GM23248 (cell line): ENCODE measurements at regions not wholly inside any gene's neighbourhood (a gene's known extent, or its start where the extent isn't known, plus 50 kb on each side); places are given as distances from the start of the nearest gene placed in this dataset.
A peak's percentile ranks its signal among the peaks of the same experiment; 100 is the strongest.
"Not testable (repeated sequence)": the region's sequence is repeated elsewhere in the genome, so short reads cannot be mapped to it uniquely, and the experiment has no call there.

Experiments used
- DNase-seq: peaks from one replicate; pipeline ENCODE4 v3.0.0-alpha.2; 2015
- H2AFZ ChIP-seq: fragments of 200-600 bp; sonication (generic); 2 replicates; pipeline ENCODE4 v1.6.1; 2016; ENCODE audit warnings: antibody characterized with exemption
- H3F3A ChIP-seq: fragments of 200-600 bp; sonication (generic); 2 replicates; pipeline ENCODE4 v1.6.1; 2016; ENCODE audit warnings: mild to moderate bottlenecking, antibody characterized with exemption, mixed run types; ENCODE audit not compliant: insufficient read depth
- H3K27ac ChIP-seq: fragments of 200-600 bp; sonication (generic); 2 replicates; pipeline ENCODE4 v1.5.1; 2016; ENCODE audit warnings: mild to moderate bottlenecking
- H3K27me3 ChIP-seq: fragments of 200-600 bp; sonication (generic); replicated peaks from 2 replicates; pipeline ENCODE4 v1.6.1; 2016; ENCODE audit warnings: mild to moderate bottlenecking; ENCODE audit not compliant: insufficient read depth
- H3K36me3 ChIP-seq: fragments of 200-600 bp; sonication (generic); 2 replicates; pipeline ENCODE4 v1.6.1; 2016; ENCODE audit warnings: low read depth, mild to moderate bottlenecking
- H3K4me1 ChIP-seq: fragments of 200-600 bp; sonication (generic); 2 replicates; pipeline ENCODE4 v1.6.1; 2016; ENCODE audit warnings: mild to moderate bottlenecking; ENCODE audit not compliant: insufficient read depth
- H3K4me2 ChIP-seq: fragments of 200-600 bp; sonication (generic); one replicate; pipeline ENCODE4 v1.6.1; 2016; ENCODE audit warnings: mild to moderate bottlenecking; ENCODE audit not compliant: unreplicated experiment
- H3K4me3 ChIP-seq: fragments of 200-600 bp; sonication (generic); 2 replicates; pipeline ENCODE4 v1.5.1; 2016; ENCODE audit warnings: mild to moderate bottlenecking
- H3K79me2 ChIP-seq: fragments of 200-600 bp; sonication (generic); 2 replicates; pipeline ENCODE4 v1.6.1; 2016; ENCODE audit warnings: mild to moderate bottlenecking; ENCODE audit not compliant: insufficient read depth
- H3K9ac ChIP-seq: fragments of 200-600 bp; sonication (generic); 2 replicates; pipeline ENCODE4 v1.6.1; 2016; ENCODE audit warnings: mild to moderate bottlenecking
- H3K9me2 ChIP-seq: fragments of 200-600 bp; sonication (generic); 2 replicates; pipeline ENCODE4 v1.6.1; 2016; ENCODE audit warnings: mixed run types, mild to moderate bottlenecking, moderate library complexity; ENCODE audit not compliant: insufficient read depth
- H3K9me3 ChIP-seq: fragments of 200-600 bp; sonication (generic); one replicate; pipeline ENCODE4 v1.6.1; 2017; ENCODE audit warnings: low read depth
- H4K20me1 ChIP-seq: fragments of 200-600 bp; sonication (generic); 2 replicates; pipeline ENCODE4 v1.6.0; 2016; ENCODE audit not compliant: insufficient read depth
- EZH2 ChIP-seq: fragments of 200-600 bp; sonication (generic); IDR thresholded peaks from 2 replicates; pipeline ENCODE4 v1.6.1; 2018; ENCODE audit warnings: antibody characterized with exemption, mild to moderate bottlenecking; ENCODE audit not compliant: insufficient read depth, poor library complexity, severe bottlenecking
- EZH2phosphoT487 ChIP-seq: fragments of 200-600 bp; sonication (generic); IDR thresholded peaks from 2 replicates; pipeline ENCODE4 v1.6.1; 2018; ENCODE audit warnings: antibody characterized with exemption, moderate library complexity, mild to moderate bottlenecking, low read depth; ENCODE audit not compliant: insufficient read depth
- WGBS, 2 experiments: methylation state at CpG; one replicate each; pipeline ENCODE4 v1.1.6; 2015 to 2017; ENCODE audit warnings: low lambda C conversion rate in 2 of 2, low coverage in 1 of 2; ENCODE audit errors: missing lambda C conversion rate in 2 of 2; 5-methylcytosine and 5-hydroxymethylcytosine counted together
- in situ Hi-C: fragments of 300-500 bp; cut with MboI; formaldehyde crosslinking; loops from 2 replicates; pipeline ENCODE4 v1.15.0; 2020

- no peaks in the 10 kb centered on the region for H3K9me3 ChIP-seq
- H3K4me3 ChIP-seq: no peak overlapping the region
- peak overlapping the region; percentile 36; the same call in 1 of the 2 replicates for H2AFZ ChIP-seq
- no peak overlapping the region for H3K9ac ChIP-seq
- H3K4me1 ChIP-seq: no peaks in the 10 kb centered on the region
- no peaks in the 10 kb centered on the region for H3K9me2 ChIP-seq
- in situ Hi-C loops: no loop called here
- no peaks in the 10 kb centered on the region for H3K36me3 ChIP-seq
- no peaks in the 10 kb centered on the region for H4K20me1 ChIP-seq
- DNase-seq: no peak
- H3K4me2 ChIP-seq: no peak overlapping the region
- 75 to 78% methylated on average over 3 of the region's 3 CpGs for WGBS, 2 experiments
- no peaks in the 10 kb centered on the region for H3F3A ChIP-seq
- H3K27me3 ChIP-seq: no peaks in the 10 kb centered on the region
- no peaks in the 10 kb centered on the region for H3K79me2 ChIP-seq
- no peak overlapping the region for H3K27ac ChIP-seq
- TF ChIP-seq EZH2phosphoT487: no peak
- no peak for TF ChIP-seq EZH2
These were observed 134.0 kb downstream of the YIPF5 start for GRCh38 chr5:144036476-144036875.

- Histone ChIP-seq H3K4me1 (no peaks in the 10 kb centered on the region), H3K79me2 (no peaks in the 10 kb centered on the region), H3K4me3 (no peak overlapping the region), H3K4me2 (no peak overlapping the region), H3K9ac (no peak overlapping the region), H3K36me3 (no peaks in the 10 kb centered on the region), H3K9me3 (no peaks in the 10 kb centered on the region), H3F3A (no peaks in the 10 kb centered on the region), H3K27ac (no peak overlapping the region), H4K20me1 (no peaks in the 10 kb centered on the region), H2AFZ (no peak overlapping the region), H3K9me2 (no peaks in the 10 kb centered on the region), H3K27me3 (no peaks in the 10 kb centered on the region)
- TF ChIP-seq EZH2: no peak
- no peak for TF ChIP-seq EZH2phosphoT487
- 4 to 13% methylated on average over 2 of the region's 2 CpGs for WGBS, 2 experiments
- in situ Hi-C loops: no loop called here
- DNase-seq: no peak
These were observed 129.7 kb downstream of the YIPF5 start for GRCh38 chr5:144040615-144041305.

- no peak for TF ChIP-seq EZH2
- TF ChIP-seq EZH2phosphoT487: no peak
- Histone ChIP-seq H3K9me3 (no peaks in the 10 kb centered on the region), H2AFZ (no peak overlapping the region), H3K4me2 (no peak overlapping the region), H3K27me3 (no peaks in the 10 kb centered on the region), H3K4me3 (no peak overlapping the region), H3K27ac (no peak overlapping the region), H3F3A (no peaks in the 10 kb centered on the region), H3K9ac (no peak overlapping the region), H3K9me2 (no peaks in the 10 kb centered on the region), H3K36me3 (no peaks in the 10 kb centered on the region), H3K79me2 (no peaks in the 10 kb centered on the region), H3K4me1 (no peaks in the 10 kb centered on the region), H4K20me1 (no peaks in the 10 kb centered on the region)
- no peak for DNase-seq
- in situ Hi-C loops: no loop called here
- 77 to 87% methylated on average over 7 of the region's 7 CpGs for WGBS, 2 experiments
These were observed 128.3 kb downstream of the YIPF5 start for GRCh38 chr5:144042156-144042555.

GRCh38 chr5:144048259-144048856 is 122.1 kb downstream of the YIPF5 start:
- H3K9me2 ChIP-seq: no peaks in the 10 kb centered on the region
- H3F3A ChIP-seq: no peaks in the 10 kb centered on the region
- H2AFZ ChIP-seq: peak overlapping the region; percentile 75
- no peak overlapping the region for H3K4me2 ChIP-seq
- TF ChIP-seq EZH2: no peak
- H3K27me3 ChIP-seq: no peaks in the 10 kb centered on the region
- DNase-seq: peak; percentile 51
- H3K36me3 ChIP-seq: no peaks in the 10 kb centered on the region
- no peaks in the 10 kb centered on the region for H3K9me3 ChIP-seq
- no peaks in the 10 kb centered on the region for H3K79me2 ChIP-seq
- H3K27ac ChIP-seq: no peak overlapping the region
- 42 to 43% methylated on average over 9 of the region's 9 CpGs for WGBS, 2 experiments
- H3K4me3 ChIP-seq: no peak overlapping the region
- H4K20me1 ChIP-seq: no peaks in the 10 kb centered on the region
- in situ Hi-C loops: no loop called here
- H3K4me1 ChIP-seq: no peaks in the 10 kb centered on the region
- peak overlapping the region; percentile 7; the same call in 1 of the 2 replicates for H3K9ac ChIP-seq

GRCh38 chr5:144055391-144055790 is 115.1 kb downstream of the YIPF5 start:
- in situ Hi-C loops, DNase-seq, H3K9me2 ChIP-seq, H3K4me1 ChIP-seq, H3F3A ChIP-seq, H3K27me3 ChIP-seq, H3K36me3 ChIP-seq, H2AFZ ChIP-seq, H3K4me3 ChIP-seq, H4K20me1 ChIP-seq, H3K79me2 ChIP-seq, H3K27ac ChIP-seq, H3K9ac ChIP-seq, H3K4me2 ChIP-seq, H3K9me3 ChIP-seq: not testable (repeated sequence)
- 88 to 92% methylated on average over 6 of the region's 6 CpGs for WGBS, 2 experiments

- H2AFZ ChIP-seq, H3K9me3 ChIP-seq, H3K79me2 ChIP-seq, H3K4me1 ChIP-seq, DNase-seq, H3K4me3 ChIP-seq, H3K36me3 ChIP-seq, H3K27me3 ChIP-seq, H3F3A ChIP-seq, H3K9me2 ChIP-seq, H3K27ac ChIP-seq, in situ Hi-C loops, H3K9ac ChIP-seq, H3K4me2 ChIP-seq, H4K20me1 ChIP-seq: not testable (repeated sequence)
- 92 to 96% methylated on average over 2 of the region's 2 CpGs for WGBS, 2 experiments
These were observed 110.4 kb downstream of the YIPF5 start for GRCh38 chr5:144060091-144060490.
